ENCODE measurements at regions not wholly inside any gene's neighbourhood (a gene's known extent, or its start where the extent isn't known, plus 50 kb on each side); places are given as distances from the start of the nearest gene placed in this dataset.

DNA sequence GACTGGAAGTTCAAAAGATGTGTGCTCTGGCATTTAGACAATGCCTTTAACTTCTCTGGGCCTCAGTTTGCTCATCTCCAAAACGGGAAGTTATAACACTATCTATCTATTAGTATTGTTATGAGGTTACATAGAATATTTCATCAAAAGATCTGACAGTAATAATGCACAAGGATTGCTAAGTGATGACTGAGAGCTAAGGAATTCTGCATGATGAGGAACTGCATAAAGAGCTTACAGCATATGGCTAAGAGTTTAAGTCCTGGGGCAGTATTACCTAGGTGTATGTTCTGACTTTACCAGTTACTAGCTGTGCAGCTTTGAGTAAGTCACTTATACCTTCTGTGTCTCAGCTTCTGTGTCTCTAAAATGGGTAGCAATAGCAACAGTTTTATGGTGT is 160.1 kb upstream of the TMPO start:
- ATAC-seq, result peak; percentile 82

DNA sequence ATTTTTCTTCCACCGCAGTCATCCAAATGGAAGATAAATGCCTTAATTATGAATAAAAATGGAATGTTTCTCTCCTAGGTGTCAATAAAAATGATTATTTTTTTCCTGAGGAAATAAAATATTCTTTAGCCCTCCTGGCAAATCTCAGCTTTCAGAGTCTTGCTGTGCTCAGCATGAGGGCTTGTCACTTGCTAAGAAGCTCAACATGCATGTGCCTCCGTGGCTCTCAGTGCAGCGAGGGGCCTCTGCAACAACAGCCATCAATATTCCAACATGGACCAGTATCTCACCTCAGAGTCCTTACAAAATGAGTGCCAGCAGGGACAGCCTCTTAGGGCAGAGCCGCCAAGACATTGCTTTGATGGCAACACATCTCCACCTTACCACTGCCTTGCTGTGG is 159.5 kb upstream of the TMPO start:
- ATAC-seq, result no peak

DNA sequence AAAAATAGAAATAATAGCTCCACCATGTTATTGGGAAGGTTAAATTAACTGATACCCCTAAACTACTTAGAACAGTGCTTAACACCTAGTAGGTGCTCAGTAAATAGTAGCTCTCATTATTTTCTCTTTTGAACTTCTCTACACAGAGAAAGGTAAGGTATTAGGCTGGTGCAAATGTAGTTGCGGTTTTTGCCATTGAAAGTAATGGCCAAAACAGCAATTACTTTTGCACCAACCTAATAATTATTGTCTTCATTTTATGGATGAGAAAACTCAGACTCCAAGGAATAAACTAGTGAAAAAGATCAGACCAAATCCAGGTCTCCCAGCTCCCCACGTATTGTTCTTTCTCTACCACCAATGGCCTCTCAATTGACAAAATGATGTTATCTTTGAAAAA is 157.2 kb upstream of the TMPO start:
- no peak for ATAC-seq

DNA sequence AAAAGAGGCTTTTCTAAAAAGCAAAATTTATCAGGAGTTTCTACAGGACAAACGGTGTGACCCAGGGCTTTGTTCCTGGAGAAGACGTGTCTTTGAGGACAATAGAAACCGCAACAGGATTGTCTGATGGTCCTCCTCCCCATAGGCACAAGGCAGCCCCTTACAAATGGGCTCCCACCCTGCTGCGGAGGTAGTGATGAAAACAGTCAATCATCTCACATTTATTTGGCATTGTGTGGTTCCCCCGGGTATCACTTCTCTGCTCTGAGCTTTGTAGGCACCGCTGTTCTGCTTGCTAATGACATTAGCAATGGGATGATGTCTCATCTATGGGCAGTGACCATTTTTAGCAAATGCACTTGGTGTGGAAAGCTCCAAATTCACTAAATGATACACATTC is 155.5 kb upstream of the TMPO start:
- no peak for ATAC-seq

DNA sequence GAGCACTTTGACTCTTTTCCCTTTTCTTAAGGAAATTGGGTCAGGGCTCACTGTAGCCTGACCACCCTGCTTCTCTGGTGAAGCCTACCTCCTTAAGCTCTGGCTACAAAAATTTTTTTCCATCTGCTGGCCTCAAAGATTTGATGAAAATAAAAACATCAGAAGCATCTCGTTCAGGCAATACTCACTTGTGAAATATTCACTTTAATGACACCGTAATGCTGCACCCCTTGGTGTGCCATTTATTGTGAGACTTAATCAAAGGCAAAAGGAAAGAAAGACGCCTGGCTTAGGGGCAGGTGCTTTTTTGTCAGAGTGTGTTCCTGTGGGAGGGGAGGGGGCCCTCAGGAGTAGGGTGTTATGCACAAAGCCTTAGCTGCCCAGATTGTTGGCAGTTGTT is 155.0 kb upstream of the TMPO start:
- no peak for ATAC-seq

DNA sequence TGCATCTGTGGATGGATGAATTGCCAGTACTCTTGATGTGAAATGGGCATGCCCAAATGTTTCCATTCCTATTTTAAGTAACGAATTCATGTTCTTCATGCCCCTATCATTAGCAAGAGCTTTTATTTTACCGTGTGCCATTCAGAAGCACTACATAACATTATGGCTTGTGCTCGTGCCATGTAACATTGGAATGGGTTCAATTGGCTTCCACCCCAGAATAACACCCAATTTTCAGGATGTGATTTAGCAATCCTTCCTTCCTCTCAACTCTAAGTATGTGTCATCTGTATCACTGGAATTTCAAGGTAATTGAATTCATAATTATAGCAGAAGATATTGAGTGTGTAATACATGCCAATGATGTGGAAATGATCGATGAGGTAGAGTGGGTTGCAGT is 145.8 kb upstream of the TMPO start:
- no peak for ATAC-seq

DNA sequence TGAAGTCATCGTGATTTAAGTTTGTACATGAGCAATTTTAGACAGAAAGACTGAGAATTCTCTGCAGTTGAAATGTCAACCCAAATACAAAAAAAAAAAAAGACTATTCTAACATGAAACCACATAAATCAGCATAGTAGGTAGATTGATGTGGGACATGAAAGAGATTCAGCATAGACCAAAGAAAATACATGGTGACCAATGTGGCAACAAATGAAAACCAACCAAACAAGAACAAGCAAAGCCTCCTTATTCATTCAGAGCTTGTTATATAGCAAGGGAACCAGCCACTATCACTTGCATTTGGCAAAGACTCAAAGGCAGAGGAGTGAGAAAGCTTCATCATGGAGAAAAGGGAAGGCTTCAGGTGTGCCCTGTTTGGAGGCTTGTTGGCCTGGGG is 144.4 kb upstream of the TMPO start:
- no peak for ATAC-seq

DNA sequence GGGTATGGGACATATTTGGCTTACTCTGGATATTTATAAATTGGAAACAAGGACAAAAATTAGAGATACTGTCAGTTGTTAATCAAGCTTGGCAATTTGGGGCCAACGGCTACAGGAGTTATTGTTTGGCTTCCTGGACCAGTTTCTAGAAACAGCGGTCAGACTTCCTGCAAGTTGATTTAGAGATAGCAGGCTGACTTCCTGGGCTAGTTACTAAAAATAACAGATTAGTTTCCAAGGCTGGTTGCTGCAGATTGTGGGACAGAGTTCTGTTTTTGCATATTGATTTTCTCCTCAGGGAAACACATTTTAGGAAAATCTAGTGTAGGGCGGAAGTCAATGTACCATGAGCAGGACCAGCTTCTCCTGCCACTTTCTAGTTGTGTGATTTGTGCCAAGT is 144.0 kb upstream of the TMPO start:
- ATAC-seq, result no peak

DNA sequence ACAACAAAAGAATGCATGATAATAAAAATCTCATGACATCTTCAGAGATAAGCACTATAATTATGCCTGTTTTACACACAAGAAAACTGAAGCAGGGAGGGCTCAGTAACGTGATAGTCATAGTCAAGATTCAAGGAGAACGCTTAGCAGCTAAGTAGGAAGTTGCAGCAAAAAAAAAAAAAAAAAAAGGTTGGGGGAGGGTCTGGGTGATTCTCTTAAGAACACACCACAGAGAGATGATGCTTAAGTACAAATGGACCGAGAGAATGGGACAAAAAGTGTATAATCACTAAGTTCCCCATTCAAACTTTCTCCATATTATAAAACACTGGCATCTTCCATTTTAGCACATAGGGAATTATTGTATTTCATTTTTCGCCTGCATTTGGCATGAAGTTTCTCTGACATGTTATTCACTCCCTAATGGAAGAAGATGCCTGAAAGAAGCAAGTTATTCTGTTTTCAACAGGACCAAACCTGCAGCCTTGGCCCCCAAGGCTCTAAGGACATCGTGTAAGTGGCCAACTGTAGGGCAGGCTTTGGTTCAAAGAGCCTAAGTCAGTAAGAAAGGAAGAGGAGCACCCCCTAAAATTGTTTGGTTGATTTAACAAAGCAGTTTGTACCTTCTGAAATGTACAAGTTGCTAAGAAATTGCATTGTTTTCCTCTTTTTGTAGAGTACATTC is 142.9 kb upstream of the TMPO start:
- ATAC-seq, result no peak

DNA sequence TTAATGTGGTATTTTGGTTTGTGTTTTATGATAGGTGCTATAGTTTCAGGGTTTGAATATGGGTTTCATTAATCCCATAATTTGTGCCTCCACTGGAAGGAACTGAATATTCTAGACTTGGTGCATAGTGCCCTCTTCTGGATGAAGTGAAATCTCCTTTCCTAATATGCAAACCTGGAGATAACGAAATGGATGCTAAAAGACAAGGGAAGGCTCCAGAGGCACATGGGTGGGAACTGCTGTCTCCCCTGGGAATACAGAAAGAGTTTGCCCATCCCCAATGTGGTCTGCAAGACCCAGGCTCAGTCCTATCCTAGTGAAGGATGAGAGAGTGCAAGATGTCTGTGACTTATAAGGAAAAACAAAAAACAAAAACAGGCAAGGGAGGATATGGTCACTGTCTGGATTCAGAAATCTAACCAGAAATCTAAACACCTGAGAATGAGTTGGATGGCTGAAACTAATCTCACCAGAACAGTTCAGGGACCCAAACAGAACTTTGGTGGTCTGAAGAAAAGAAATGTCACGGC is 142.3 kb upstream of the TMPO start:
- peak; percentile 26 for ATAC-seq

DNA sequence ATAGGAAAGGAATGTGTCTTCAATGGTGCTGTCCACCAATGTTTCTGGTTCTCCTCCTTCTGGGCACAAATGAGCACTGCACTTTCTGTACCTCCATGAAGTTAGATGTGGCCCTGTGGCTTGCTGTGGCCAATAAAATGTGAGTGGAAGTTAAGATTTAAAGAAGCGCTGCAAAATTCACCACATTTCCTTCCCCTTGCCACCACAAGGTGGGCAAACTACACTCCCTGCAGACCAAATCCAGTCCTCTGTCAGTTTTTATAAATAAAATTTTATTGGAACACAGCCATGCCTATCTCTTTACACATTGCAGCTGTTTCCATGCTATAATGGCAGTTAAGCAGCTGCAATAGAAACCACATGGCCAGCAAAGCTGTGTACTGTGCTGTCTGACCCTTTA is 141.4 kb upstream of the TMPO start:
- ATAC-seq, result no peak

DNA sequence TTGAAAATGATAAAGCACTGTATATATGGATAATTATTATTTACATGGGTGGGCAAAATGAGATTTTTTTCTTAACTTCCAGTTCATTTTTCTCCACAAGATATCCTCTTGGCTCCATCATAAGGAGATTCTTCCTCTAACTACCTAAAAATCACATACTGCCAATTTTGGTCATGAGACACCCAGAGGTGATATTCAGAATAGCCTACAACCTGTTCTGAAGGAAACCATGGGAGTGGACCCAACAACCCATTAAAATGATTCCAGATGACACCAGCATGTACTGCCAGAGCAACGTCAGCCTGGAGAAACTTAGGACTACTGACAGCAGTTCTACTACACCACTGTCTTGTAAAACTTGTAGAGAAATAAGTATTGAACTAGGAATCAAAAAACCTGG is 136.3 kb upstream of the TMPO start:
- no peak for ATAC-seq

DNA sequence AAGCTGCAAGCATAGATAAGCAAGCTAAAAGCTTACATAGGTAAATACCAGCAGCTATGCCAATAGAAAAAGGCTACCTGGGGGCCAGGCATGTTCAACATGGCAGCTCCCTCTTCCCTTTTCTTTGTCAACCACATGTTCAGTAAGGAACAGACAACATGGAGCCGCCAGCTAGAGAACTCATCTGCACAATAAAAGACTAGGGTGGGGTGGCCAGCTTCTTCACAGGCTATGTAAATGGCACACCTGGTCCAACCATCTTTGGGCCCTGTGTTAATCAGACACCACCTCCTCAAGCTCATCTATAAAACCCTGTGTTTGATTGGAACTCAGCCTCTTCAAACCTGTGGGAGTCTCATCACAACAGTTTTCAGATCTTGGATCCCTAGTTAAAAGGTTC is 129.7 kb upstream of the TMPO start:
- ATAC-seq, result no peak

DNA sequence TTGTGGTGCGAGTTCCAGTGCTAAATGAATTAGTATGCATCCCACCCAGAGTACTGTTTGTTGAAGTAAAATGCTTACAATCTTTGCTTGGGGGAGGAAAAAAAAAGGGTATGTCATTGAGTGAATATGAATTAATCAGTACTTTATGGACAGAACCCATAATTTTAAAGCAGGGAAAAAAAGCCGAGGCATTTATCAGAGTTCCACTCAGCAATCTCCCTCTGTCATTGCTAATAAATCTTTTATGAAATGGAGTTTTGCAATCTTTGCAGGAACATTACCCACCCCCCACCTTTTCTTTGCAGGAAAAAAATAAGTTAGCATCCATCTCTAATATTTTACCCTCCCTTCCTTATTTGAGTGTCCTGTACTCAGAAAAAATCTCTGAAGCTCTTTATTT is 127.9 kb upstream of the TMPO start:
- no peak for ATAC-seq

DNA sequence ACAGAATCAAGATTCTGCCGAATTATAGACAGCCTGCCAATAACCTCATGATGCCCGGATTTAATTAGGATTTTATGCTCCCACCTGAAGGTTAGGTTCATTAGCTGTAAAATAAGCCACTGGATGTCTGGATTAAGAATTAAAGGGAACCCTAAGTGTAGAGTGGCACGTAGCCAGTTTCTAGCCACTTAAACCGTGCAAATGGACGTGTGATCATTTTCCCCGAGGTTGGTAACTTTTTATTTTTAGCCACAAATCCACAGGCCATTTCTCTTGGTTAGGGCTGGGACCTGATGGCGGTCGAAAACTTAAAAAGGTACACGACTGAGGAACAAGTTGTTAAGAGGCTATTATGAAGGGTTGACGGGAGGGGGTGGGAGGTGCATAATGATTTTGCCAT is 127.3 kb upstream of the TMPO start:
- no peak for ATAC-seq

DNA sequence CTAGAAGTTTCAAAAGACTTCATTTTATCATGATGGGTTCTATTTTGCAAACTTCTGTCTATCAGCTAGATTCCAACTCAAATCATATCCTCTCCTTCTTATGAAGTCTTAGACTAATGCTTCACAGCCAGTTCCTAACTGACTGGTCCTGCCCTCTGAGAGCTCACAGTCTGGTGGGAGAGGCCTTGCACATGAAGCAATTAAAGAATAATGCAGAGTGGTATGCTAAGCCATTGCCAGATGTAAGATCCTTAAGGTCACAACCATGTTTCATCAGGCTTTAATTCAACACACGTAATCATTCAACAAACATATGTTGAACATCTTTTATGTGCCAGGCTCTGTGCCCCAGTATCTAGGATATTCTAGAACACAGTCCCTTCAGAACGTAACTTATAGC is 125.8 kb upstream of the TMPO start:
- ATAC-seq, result no peak

DNA sequence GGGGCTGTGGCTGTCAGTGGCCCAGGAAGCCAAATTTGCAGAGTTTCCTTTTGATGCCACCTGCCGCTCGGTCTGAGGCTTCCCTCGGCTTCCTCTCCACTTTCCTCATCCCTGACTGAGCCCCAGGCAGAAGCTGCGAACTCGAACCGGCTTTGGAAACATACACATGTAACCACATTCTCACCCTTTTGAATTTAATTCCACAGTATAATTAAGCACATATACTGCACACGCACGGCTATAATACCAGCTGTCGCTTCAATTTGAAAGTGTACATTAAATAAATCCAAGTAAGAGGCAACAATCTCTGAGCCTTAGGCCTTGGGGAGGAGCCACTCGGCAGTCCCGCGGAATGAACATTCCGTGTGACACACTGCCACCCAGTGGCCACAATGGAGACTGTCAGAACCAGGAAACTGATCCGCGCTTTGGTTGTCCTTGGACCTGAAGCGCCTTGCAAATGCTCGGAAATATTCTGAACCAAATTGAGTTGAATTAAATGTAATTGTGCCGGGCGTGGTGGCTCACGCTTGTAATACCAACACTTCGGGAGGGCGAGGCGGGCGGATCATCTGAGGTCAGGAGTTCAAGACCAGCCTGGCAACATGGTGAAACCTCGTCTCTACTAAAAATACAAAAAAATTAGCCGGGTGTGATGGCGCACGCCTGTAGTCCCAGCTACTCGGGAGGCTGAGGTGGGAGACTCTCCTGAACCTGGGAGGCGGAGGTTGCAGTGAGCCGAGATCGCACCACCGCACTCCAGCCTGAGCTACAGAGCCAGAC is 117.9 kb upstream of the TMPO start:
- peak; percentile 90 for ATAC-seq

DNA sequence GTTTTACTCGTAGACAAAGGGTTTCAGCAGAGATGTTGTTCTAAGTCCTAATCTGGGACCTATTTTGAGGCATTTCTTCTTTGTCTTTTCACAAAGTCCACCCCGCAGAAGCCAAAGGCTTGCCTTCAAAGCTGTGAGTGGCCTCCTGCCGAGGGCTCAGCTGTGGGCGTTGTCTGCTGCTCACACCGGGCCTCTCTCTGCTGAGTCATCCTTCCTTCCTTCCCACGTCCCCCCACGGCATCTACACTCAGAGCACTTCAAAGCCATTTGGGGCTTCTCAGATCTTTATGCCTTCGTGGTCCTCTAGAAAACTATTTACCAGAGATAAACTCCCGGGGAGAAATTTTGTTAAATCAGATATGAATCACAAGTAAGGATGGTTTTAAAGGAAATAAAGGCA is 115.9 kb upstream of the TMPO start:
- peak; percentile 34 for ATAC-seq

DNA sequence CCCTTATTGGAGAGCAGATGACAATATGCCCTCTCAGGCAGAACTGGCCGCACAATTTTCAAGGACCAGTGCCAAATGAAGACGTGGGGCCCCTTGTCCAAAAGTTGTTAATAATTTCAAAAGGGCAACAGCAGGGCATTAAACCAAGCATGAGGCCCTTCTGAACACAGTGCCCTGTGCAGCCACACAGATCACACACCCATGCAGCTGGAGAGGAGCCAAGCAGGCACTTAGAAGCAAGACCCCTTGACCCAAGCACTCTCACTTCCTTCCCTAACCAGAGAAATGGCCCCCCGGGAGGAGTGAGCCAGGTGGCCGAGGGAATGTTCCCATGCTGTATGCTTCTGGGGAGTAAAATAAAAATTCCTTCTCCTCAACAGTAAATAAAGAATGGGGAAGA is 114.0 kb upstream of the TMPO start:
- no peak for ATAC-seq

DNA sequence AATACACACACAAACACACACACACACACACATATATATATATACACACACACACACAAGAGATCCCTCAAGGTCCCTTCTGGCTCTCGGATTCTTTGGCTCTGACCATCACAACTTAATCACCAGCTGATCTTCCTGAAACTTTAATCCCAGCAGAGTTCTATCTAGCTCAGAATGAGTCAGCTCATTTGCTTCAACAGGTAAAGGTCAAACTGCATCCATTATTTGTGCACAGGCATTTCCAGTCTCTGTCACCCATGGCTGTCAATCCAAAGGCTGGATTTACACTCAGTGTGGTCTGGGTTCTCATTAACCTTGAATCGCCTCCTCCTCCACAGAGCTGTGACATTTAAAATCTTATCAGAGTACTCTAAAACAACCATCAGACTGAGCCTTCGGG is 113.3 kb upstream of the TMPO start:
- peak; percentile 53 for ATAC-seq

DNA sequence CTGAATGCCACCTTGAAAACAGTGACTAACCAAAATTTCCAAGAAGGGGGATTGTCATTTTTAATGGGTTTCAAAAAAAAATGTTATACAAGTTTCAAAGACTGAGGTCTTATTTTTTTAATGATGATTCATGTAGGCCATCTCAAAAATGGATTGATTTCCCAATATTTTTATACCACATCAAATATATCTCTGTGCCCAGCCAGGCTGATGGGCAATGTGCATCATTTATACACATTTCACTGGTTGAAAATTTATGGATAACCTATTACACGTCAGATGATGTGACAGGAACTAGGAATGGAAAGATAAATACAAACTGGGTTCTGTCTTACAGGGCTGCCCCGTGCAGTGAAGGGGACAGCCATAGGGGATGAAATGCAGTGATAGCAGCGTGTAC is 112.7 kb upstream of the TMPO start:
- no peak for ATAC-seq

DNA sequence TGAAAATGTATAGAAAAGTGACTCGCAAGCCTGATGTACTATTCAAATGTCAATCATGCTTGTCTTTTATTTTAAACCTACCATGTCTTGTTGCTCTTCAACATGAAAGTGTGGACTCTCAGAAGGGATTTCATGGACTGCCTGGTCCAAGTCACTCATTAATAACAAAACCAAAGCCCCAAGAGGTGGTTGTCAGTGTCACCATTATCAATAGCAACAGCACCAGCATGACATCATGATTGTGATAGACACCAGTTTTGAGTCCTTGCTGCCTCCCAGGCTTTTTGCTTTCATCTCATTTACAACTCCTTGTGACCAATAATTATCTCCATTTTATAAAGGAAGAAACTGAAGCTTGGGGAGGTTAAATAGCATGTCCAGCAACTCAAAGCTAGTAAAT is 112.0 kb upstream of the TMPO start:
- ATAC-seq, result no peak

DNA sequence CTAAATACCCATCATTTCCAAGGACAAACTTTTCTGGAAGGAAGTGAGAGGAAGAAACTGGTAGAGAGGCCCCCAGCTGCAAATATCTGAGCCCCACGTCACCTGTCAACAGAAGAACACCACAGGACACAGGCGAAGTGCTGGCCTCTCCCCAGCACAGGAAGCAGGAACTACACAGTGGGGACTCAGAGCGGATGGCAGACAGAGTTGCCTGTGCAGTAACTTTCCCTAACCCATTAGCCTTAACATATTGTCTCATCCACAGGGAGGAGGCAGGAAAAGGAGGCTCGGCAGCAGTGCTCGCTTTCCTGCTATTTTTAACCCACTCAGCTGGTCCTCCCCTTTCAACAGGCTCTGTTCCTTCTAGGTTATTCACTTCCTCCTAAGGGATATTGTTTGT is 111.5 kb upstream of the TMPO start:
- peak; percentile 15 for ATAC-seq

DNA sequence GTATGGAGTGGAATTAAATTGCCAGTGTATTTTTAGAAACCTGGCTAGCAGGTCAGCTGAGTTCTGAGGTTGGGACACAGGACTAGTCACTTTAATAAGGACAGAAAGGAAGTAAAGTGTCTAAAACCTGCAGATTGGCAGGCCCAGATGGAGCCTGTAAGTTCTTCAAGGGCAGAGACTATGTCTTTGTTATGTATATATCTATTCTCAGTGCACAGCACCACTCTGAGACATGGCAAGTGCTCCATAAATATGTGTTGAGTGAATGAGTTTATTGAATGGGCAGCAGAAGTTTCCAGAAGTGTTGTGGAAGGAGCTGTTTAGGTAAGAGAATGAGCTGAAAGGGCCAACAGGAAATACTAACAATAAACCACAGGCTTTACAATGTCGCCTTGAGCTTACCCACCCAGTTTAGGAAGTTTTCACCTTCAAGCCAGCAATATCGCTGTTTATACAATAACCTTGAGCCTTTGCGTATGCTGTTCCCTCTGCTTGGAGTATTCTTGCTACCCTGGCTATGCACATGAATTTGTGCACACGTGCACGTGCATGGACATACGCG is 109.5 kb upstream of the TMPO start:
- ATAC-seq, result peak; percentile 40
